NCI-H2081 (cell line): ENCODE measurements at regions not wholly inside any gene's neighbourhood (a gene's known extent, or its start where the extent isn't known, plus 50 kb on each side); places are given as distances from the start of the nearest gene placed in this dataset.
"Not testable (repeated sequence)": the region's sequence is repeated elsewhere in the genome, so short reads cannot be mapped to it uniquely, and the experiment has no call there.

ENCODE experiments used
- DNase-seq, 2 experiments: peaks; one replicate each; lab custom pipeline; 2025; lab: John Stamatoyannopoulos, UW

DNA sequence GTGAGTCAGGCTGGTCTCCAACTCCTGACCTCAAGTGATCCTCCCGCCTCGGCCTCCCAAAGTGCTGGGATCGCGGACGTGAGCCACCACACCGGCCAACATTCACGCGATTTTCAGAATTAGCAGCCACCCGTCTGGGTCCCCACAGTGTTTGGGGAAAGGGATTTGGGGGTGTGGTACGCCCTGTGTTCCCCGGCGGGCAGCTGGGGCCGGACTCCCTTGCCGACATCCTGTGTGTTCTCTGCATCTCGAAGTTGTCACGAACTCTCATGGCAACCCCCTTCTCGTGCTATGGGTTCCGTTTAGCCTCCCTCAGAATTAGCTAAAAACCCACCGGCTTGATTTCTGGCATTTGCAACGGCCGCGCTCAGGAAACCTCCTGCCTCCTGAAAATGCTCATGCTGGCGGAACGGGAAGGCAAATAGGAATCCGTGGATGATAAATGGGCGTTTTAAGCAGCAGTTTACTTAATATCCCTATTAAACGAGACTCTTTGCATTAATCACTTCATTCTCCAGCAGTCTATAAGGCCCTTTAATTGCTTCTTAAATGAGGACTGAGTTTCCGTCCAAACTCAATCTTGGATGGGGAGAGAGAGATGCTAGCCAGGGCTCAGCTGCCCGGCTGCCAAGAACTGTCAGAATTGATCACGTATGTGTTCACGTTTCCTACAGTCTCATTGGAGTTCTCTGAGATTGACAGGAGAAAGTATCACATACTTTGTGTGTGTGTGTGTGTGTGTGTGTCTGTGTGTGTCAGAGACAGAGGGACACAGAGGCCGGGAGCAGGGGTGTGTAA is 78.9 kb upstream of the PPP2R3B start:
- no peak for DNase-seq

DNA sequence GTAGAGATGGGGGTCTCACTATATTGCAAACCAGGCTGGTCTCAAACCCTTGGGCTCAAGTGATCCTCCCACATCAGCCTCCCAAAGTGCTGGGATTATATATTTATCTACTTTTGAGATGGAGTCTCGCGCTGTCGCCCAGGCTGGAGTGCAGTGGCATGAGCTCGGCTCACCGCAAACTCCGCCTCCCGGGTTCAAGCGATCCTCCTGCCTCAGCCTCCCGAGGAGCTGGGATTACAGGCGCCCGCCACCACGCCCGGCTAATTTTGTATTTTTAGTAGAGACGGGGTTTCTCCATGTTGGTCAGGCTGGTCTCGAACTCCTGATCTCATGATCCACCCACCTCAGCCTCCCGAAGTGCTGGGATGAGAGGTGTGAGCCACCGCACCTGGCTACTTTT is 80.1 kb upstream of the PPP2R3B start:
- DNase-seq: not testable (repeated sequence)

DNA sequence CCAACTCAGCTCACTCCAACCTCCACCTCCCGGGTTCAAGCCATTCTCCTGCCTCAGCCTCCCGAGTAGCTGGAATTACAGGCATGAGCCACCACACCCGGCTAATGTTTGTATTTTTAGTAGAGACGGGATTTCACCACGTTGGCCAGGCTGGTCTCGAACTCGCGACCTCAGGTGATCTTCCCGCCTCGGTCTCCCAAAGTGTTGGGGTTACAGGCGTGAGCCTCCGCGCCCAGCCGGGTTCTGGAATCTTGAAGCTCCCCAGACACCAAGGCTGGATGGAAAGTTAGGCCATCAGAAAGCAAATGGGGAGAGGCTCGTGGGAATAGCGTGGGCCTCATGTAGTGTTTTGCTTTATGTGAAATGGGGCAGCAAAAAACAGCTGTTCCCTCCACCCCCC is 81.0 kb upstream of the PPP2R3B start:
- not testable (repeated sequence) for DNase-seq

DNA sequence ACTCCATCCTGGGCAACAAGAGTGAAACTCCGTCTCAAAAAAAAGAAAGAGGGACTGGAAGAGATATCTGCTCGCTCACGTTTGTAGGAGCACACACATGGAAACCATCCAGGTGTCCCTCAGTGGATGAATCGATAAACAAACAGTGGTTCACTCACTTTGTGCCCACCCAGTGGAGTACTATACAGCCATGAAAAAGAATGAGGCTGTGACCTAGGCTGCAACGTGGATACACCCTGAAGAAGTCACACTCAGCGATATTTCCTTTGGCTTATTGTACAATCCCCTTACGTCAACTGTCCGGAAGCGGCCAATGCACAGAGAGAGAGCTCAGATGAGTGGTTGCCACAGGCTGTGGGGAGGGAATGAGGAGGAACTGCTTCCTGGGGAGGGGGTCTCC is 82.3 kb upstream of the PPP2R3B start:
- no peak for DNase-seq

DNA sequence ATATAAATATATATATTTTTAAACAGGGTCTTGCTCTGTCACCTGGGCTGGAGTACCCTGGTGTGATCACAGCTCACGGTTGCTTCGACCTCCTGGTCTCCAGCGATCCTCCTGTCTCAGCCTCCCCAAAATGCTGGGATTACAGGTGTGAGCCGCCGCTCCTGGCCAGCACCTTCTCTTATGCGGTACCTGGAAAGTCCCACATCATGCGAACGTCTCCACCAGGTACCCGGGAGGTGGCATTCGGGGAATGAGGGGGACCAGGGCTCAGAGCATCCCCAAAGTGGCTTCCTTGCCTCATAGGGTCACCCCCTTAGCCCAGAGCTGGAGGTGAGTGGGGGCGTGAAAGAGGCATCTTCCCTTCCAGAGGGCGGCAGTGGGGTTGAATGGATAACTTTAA is 84.0 kb upstream of the PPP2R3B start:
- DNase-seq: no peak

DNA sequence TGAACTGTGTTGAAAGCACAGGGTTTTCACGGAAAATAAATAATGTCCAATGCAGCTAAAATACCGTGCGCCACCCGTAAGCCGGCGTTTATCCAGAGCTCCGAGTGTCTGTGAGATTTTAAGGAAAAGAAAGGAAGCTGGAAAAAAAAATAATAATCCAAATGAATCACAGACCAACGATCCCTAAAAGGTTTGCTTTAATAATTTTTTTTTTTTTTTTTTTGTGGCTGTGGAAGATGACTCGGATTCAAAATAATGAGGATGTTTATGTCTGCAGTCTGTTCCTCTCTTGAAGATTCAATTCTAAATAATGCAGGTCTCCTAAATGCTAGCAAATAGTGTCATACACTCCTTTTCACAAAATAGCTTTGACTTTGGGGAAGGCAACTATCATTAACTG is 84.6 kb upstream of the PPP2R3B start:
- no peak for DNase-seq

DNA sequence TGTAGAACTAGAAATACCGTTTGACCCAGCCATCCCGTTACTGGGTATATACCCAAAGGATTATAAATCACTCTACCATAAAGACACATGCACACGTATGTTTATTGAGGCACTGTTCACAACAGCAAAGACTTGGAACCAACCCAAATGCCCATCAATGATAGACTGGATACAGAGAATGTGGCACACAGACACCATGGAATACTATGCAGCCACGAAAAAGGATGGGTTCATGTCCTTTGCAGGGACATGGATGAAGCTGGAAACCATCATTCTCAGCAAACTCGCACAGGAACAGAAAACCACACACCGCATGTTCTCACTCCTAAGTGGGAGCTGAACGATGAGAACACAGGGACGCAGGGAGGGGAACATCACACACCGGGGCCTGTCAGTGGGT is 85.6 kb upstream of the PPP2R3B start:
- DNase-seq: not testable (repeated sequence)

DNA sequence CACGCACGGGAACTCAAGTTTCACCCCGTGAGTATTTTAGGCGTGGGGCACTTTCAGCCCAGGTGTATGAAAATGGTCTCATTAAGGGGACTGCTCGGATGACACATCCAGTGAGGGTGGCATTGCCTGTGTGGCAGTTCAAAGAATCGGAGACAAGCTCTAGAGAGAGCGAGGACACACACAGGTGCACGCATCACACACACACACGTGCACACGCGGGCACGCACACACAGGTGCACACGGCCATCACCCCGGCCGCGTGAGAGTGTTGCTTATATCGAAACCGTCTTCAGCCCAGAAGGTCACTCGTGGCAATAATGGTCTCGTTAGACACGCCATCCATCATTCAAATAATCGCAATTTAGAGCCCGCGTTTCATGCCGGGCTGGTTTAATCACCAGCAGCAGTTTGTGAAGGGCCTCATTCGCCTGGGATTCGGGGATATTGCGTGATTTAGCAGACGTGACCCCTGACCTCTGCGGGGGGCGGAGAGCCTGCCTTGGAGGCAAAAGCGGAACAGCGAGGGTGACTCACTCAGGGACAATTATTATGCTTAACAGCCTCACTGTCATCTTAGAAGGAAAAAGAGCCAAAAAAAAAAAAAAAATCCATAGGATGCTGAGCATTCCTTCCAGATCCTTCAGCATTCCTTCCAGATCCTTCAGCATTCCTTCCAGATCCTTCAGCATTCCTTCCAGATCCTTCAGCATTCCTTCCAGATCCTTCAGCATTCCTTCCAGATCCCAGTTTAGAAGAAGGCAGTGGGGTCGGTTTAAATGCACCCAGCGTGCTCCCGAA is 89.4 kb upstream of the PPP2R3B start:
- no peak for DNase-seq

DNA sequence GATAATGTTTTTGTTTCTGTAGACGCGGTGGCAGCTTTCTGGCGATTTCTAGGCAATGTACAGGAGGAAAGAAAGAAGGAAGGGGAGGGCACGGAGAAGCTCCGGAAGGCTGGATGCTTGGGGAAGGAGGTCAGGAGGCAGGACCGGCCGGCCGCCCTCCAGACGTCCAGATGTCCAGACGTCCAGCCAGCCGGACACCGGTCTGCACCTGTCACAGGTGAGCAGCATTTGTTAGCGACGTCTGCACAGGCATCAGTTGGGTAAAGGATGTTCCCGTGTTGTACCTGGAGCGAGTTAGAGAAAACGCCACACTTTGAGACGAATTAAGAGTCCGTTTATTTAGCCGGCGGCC is 90.0 kb upstream of the PPP2R3B start:
- DNase-seq: no peak

DNA sequence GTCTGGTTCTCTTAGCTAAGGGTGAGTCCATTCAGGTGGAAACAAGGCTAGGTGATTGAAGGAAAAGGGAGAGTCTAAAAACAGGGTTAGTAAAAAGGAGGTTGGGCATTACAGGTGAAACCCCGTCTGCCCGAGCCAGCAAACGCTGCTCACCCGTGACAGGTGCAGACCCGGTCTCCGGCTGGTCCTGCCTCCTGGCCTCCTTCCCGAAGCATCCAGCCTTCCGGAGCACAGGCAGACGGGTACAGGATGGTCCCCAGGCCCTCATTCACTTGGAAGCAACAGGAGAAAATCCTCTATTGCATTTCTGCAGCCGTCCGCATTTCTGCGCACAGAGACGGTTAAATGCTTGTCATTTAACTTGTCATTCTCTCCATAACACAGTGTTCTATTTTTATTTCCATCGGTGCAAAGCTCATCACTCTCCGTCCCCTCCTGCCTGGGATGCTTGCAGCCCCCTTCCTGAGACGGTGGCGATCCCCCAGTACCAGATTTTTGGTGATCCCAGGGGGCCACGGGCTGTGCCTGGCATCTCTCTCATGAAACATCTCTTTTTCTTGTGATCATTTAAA is 90.8 kb upstream of the PPP2R3B start:
- no peak for DNase-seq

DNA sequence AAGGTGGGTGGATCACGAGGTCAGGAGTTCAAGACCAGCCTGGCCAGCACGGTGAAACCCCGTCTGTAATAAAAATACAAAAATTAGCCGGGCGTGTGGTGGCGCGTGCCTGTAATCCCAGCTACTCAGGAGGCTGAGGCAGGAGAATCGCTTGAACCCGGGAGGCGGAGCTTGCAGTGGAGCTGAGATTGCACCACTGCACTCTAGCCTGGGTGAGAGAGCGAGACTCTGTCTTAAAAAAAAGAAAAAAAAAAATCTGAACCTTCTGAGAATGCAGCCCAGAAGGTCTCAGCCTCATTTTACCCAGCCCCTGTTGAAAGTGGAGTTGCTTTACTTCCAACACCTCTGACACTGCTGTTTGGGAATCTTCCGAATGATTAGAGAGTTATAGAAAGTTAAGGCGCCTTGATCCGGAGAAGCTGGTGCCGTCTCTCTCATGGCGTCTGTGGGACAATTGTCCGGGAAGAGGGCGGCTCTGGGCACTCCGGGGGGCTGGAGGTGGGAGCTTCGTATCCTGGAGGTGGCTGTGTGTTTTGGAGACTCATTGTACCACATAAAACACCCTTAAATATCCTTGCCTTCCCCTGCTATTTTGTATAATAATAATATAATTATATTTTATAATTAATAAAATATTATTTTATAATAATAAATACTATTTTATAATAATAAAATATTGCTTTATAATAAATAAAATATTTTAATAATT is 92.7 kb upstream of the PPP2R3B start:
- no peak for DNase-seq

DNA sequence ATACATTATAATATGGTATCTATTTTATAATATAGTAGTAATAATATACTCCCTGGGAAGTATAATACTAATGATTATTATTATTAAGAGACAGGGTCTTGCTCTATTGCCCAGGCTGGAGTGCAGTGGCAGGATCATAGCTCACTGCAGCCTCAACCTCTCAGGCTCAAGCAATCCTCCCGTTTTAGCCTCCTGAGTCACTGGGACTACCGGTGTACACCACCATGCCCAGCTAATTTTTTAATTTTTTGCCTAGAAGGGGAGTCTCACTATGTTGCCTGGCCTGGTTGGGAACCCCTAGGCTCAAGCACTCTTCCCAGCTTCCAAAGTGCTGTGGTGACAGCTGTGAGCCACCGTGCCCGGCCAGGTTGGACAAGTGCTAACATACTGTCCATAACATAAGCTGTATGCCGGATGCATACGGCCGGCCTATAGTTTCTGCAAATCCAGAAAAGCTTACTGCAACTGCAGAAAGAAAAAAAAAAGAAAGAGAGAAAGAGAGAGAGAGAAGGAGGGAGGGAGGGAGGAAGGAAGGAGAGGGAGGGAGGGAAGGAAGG is 94.2 kb upstream of the PPP2R3B start:
- no peak for DNase-seq

DNA sequence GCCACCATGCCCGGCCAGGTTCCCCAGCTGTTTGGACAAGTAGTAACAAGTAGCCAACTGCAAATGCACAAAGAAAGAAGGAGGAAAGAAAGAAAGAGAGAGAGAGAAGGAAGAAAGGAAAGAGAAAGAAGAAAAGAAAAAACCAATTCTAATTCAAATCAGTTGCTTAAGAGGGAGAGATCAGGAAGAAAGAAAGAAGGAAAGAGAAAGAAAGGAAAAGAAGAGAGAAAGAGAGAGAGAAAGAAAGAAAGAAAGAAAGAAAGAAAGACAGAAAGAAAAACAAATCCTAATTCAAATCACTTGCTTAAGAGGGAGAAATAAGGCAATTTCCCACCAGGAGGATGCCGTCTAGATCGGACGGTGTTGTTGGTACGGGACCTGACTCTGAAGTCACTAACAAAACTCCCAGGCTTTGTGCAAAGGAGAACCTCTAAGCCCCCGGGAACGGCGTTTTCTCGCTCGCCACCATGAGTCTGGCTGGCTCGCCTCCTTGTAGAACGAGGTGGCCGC is 95.5 kb upstream of the PPP2R3B start:
- no peak for DNase-seq

DNA sequence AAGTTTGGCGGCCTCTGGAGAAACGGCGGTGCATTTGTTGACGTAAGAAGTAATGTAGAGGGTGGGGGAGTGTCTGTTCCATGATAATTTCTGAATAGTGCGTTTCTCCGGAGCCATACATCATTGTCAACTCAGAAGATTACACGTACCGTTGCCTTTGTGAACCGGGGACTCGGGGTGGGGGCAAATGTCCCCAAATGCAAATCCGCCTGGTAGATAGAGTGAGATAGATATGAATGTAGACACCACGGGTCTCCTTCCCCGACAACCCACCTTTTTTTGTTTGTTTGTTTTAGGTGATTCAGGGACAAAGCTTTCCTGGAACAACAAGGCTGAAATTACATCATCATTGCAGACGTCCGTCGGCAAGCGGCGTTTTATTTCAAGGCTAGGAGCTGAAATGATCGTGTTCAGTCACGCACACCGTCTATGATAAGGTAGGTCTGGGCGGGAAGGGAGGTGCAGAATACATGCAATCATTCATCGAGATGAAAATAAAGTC is 96.0 kb upstream of the PPP2R3B start:
- no peak for DNase-seq

DNA sequence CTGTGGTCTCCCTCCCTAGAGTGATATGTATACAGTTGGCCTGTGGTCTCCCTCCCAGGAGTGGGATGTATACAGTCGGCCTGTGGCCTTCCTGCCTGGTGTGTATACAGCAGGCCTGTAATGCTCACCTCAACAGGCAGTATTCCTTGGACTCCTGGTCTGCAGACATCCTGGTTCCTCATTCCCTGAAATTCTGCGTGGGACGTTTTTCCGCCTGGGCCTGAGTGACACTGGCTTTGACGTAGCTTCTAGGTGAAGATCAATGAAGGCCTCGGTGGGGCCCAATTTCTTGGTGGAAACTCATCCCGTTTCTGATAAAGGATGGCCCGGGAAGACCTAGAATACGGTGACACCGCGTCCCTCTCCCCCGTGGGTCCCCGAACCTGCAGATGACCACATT is 98.7 kb upstream of the PPP2R3B start:
- DNase-seq: no peak

DNA sequence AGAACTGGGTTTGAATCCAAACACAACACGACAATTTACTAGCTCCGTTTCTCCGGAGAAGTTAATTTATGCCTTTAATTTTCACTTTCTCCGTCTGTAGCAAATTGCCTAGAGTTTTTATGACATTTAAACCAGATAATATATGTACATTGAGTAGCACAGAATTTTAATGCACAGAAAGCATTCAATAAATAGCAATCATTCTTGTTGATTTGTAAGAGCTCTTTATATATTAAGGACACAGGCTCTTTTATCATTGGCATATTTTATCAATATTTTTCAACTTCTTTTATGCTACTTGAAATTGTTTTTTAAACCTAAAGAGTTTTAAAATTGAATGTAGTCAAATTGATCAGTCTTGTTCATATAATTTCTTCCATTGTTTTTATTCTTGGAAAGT is 99.6 kb upstream of the PPP2R3B start:
- no peak for DNase-seq

DNA sequence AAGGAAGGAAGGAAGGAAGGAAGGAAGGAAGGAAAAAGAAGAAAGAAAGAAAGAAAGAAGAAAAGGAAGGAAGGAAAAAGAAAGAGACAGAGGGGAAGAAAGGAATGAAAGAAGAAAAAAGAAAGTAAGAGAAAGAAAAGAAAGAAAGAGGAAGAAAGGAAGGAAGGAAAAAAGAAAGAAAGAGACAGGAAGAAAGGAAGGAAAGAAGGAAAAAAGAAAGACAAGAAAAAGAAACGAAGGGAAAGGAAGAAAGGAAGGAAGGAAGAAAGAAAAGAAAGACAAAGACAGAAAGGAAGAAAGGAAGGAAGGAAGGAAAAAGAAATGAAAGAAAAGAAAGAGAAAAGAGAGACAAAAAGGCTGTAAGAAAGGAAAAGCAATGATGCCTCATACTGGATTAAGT is 101.1 kb upstream of the PPP2R3B start:
- DNase-seq: no peak

DNA sequence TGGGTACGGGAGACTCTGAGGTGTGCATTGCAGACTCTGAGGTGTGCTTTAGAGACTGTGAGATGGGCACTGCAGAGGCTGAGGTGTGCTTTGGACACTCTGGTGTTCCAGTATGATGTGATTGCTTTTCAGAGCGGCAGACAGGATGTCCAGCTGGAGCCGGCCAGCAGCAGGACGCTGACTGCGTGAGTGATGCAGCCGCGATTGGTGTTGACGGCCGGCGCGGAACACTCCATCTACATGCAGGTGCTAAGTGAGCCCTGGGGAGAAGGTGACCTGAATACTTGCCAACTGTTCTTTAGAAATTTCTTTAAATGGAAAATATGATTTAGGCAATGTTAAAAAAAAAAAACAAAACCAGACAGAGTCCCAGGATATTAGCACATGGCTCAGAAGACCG is 103.1 kb upstream of the PPP2R3B start:
- DNase-seq: no peak

DNA sequence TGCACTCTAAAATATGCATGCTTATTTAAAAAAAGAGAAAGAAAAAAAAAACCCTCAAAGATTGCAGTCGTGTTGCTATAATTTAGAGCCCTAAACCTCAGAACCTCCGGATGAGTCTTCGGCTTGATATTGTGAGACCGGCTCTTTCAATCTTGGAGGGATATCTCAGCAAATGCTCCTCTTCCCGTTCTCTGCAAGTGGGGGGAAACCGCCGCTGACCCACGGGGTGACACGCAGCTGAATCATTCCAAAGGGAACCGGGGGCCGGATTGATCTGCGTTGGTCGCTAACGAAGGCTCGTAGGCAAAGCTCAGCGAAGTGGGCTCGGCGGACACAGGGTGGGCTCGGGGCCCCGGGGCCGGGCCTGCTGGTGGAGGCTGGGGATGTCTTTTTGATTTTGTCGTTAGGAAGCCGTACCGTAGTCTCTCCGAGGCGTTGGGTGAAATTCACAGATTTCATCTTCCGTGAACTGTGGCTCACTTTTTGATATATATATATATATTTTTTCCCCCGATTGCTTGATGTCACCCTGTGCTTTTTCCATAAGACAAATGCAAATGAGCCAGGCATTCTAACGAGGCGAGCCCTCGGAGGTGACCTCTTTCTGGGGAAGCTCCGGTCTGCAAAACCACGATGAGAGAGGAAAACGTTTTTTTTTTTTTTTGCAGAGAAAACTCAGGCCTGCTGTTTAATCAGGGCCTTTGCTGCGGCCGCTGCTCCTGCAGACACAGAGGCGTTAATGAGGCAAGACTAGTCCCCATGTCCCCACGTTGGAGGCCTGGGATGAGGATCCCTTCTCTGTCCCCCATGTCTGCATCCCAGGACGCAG is 110.7 kb upstream of the PPP2R3B start:
- no peak for DNase-seq

DNA sequence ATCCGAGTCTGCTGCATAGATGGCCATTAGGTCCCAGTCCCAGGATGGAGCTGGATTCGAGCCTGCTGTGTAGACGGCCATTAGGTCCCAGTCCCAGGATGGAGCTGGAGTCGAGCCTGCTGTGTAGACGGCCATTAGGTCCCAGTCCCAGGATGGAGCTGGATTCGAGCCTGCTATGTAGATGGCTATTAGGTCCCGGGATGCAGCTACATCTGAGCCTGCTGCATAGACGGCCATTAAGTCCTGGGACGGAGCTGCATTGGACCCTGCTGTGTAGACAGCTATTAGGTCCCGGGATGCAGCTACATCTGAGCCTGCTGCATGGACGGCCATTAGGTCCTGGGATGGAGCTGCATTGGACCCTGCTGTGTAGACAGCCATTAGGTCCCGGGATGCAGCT is 112.2 kb upstream of the PPP2R3B start:
- DNase-seq: not testable (repeated sequence)

DNA sequence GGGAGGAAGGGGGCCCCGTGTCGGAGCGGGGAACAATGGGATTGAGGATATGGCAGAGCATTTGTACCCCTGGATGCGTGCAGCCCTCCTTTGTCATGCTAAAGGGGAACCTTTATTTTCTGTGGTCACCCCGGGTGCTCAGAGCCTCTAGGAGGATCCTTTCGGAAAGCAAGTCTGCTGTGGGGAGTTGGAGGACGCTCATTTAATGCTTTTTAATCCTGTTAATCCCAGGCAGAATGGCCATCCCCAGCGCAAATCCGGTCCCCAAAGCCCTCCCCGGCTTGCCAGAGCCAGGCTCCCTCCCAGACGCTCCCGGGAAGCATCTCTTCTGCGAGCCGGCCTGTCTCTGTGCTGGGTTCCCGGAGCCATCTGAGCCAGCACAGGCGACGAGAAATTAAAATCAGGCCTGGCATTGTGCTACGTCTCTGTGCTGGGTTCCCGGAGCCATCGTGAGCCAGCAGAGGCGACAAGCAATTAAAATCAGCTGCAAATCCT is 113.2 kb upstream of the PPP2R3B start:
- DNase-seq: no peak
